ENCODE measurements at regions not wholly inside any gene's neighbourhood (a gene's known extent, or its start where the extent isn't known, plus 50 kb on each side); places are given as distances from the start of the nearest gene placed in this dataset.
A peak's percentile ranks its signal among the peaks of the same experiment; 100 is the strongest.

GRCh38 chr18:43213816-43214215, 63.5 kb downstream of the SYT4 start:
- DNase-seq (ENCODE audit: low read depth, low spot score): no peak

GRCh38 chr18:43211059-43211458, 66.2 kb downstream of the SYT4 start:
- no peak for DNase-seq (ENCODE audit: low read depth, low spot score)

GRCh38 chr18:43195421-43195820, 79.9 kb upstream of the RIT2 start:
- DNase-seq (ENCODE audit: low read depth, low spot score): no peak

DNA sequence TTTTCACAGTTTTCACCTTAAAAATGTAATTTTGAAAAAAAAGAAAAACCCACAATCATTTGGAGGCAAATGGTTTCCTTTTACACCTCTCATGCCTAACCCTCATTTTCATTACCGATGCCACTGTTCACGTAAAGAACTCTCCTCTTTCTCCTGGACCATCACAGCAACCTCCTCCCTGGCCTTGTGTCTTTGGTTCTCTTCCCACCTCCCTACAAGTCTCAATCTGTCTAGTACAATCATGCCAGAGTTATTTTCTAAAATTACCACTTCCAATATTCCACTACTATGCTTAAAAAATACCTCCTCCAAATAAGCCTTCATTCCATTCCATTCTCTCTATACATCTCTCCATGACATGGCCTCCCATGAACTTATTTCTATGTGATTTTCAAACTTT, 77.9 kb upstream of the RIT2 start:
- DNase-seq (ENCODE audit: low read depth, low spot score): no peak

GRCh38 chr18:43192408-43192807, 76.9 kb upstream of the RIT2 start:
- no peak for DNase-seq (ENCODE audit: low read depth, low spot score)

DNA sequence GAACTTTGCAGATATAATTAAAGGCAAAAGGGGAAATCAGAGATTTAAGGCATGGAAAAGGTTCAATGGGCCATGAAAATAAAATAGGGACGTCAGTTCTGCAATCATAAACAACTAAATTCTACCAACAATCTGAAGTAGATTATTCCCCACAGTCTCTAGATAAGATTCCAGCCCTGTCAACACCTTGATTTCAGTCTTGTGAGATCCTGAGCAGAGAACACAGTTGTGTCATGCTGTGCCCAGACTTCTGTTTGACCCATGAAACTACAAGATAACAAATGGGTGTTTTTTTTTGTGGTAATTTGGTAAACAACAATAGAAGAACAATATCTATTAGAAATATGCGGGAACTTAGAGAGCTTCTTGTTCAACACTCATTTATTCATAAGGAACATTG, 66.2 kb upstream of the RIT2 start:
- no peak for DNase-seq (ENCODE audit: low read depth, low spot score)

DNA sequence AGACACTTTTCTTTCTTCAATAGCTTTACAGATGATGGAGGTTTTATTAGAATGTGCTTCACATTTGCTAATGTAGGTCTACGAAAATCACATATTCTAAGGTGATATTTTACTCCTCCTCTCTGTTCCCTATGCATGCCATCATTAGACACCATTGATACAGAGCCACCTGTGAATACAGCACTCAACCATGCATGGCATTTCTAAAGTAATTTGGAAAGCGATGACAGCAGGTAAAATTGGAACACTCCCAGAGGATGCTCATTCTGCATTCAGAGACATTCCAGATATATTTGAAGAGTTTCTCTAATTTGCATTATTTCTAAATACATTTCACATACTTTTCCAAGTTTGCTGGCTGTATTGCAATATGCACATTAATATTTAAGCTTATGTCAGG, 65.3 kb upstream of the RIT2 start:
- DNase-seq (ENCODE audit: low read depth, low spot score): no peak

GRCh38 chr18:43175257-43175656, 59.8 kb upstream of the RIT2 start:
- DNase-seq (ENCODE audit: low read depth, low spot score): no peak

DNA sequence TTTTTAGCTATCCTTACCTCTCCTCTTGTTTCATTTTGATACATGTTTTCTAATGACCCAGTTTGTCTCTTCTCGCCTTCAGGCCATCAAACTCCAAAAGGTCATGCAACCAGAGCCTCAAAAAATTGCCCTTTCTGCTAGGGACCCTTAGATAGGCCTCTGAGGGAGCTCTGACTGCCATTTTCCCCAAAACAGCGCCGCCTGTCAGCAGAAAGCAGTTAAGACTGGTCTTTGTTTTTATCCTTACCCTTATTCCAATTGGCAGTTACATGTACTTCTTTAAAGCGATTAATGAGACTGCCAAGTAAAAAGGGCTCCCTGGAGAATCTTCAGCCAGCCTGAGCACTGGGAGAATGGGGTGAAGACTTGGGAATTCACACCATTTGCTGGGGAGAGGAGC, 55.1 kb upstream of the RIT2 start:
- peak; percentile 6 for DNase-seq (ENCODE audit: low read depth, low spot score)

Measured in ELF-1 (cell line).